GM19240 (cell line): ENCODE measurements at regions not wholly inside any gene's neighbourhood (a gene's known extent, or its start where the extent isn't known, plus 50 kb on each side); places are given as distances from the start of the nearest gene placed in this dataset.
"Not testable (repeated sequence)": the region's sequence is repeated elsewhere in the genome, so short reads cannot be mapped to it uniquely, and the experiment has no call there.

Experiments used
- DNase-seq: peaks from one replicate; pipeline ENCODE4 v3.0.0; 2011; ENCODE audit warnings: low spot score; ENCODE audit not compliant: insufficient read length

- not testable (repeated sequence) for DNase-seq
Measured at GRCh38 chr20:5453316-5453715, 136.6 kb upstream of the PROKR2 start.

GRCh38 chr20:5452691-5453090 lies 135.9 kb upstream of the PROKR2 start:
- not testable (repeated sequence) for DNase-seq

GRCh38 chr20:5452286-5452685 lies 135.5 kb upstream of the PROKR2 start:
- DNase-seq = not testable (repeated sequence)

- no peak for DNase-seq
Measured at GRCh38 chr20:5451643-5452210, 135.0 kb upstream of the PROKR2 start.

- DNase-seq = peak; percentile 35
Measured at GRCh38 chr20:5448449-5449118, 131.8 kb upstream of the PROKR2 start.

GRCh38 chr20:5447188-5447587 lies 130.4 kb upstream of the PROKR2 start:
- DNase-seq = no peak

- no peak for DNase-seq
Measured at GRCh38 chr20:5445611-5446010, 128.9 kb upstream of the PROKR2 start.

- no peak for DNase-seq
Measured at GRCh38 chr20:5442101-5442500, 125.3 kb upstream of the PROKR2 start.

GRCh38 chr20:5434116-5434515 lies 117.4 kb upstream of the PROKR2 start:
- no peak for DNase-seq

- no peak for DNase-seq
Measured at GRCh38 chr20:5433352-5433751, 116.6 kb upstream of the PROKR2 start.

- no peak for DNase-seq
Measured at GRCh38 chr20:5432030-5432429, 115.3 kb upstream of the PROKR2 start.

GRCh38 chr20:5430670-5431069 lies 113.9 kb upstream of the PROKR2 start:
- no peak for DNase-seq

- DNase-seq = no peak
Measured at GRCh38 chr20:5426026-5426425, 109.3 kb upstream of the PROKR2 start.

GRCh38 chr20:5416086-5416485 lies 99.3 kb upstream of the PROKR2 start:
- DNase-seq = no peak

- DNase-seq = no peak
Measured at GRCh38 chr20:5413394-5413793, 96.6 kb upstream of the PROKR2 start.

GRCh38 chr20:5410470-5410869 lies 93.7 kb upstream of the PROKR2 start:
- DNase-seq = no peak

GRCh38 chr20:5402903-5403531 lies 86.3 kb upstream of the PROKR2 start:
- peak; percentile 22 for DNase-seq

GRCh38 chr20:5401277-5401875 lies 84.6 kb upstream of the PROKR2 start:
- DNase-seq = no peak

GRCh38 chr20:5400164-5400762 lies 83.5 kb upstream of the PROKR2 start:
- DNase-seq = no peak

- DNase-seq = no peak
Measured at GRCh38 chr20:5397393-5397792, 80.6 kb upstream of the PROKR2 start.

- no peak for DNase-seq
Measured at GRCh38 chr20:5395932-5396727, 79.4 kb upstream of the PROKR2 start.
